ENCODE measurements at regions not wholly inside any gene's neighbourhood (a gene's known extent, or its start where the extent isn't known, plus 50 kb on each side); places are given as distances from the start of the nearest gene placed in this dataset.

DNA sequence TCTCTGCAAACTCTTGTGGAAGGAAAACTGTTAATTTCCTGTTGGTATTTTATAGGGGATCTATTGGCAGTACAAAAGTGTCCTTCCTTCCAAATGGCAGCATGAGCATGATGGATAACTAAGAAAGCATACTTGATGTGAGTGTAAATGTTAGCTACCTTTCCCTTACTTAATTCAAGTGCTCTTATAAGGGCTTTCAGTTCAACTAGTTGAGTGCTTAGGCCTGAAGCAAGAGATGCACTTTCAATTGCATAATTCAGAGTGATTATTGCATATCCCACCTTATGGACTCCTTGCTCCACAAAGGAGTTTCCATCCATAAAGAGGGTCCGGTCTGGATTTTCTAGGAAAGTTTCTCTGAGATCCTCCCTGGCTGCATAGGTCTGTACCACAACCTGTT is 56.3 kb upstream of the CYP2C8 start:
- no peak overlapping the region for H3K4me2 ChIP-seq (replicated peaks; ENCODE audit: low read depth, low read length, poor library complexity, severe bottlenecking)
- no peak overlapping the region for H3K4me3 Mint-ChIP-seq
- H3K4me1 ChIP-seq (ENCODE audit: control insufficient read depth in 2 of 2, insufficient read depth in 2 of 2, low read length in 2 of 2), result no peaks in the 10 kb centered on the region
- H4K20me1 ChIP-seq (ENCODE audit: control insufficient read depth, insufficient read depth, low read length, poor library complexity, severe bottlenecking), result no peaks in the 10 kb centered on the region
- ATAC-seq (ENCODE audit: low read depth) (no peak), DNase-seq (no peak)
- peaks cover 4% of the 10 kb centered on the region for H3K9me3 Mint-ChIP-seq (ENCODE audit: insufficient read depth)
- CTCF ChIA-PET, result interaction anchor here (1.0 kb wide), 1 partner anchor 119 kb away, joined by 3 read pairs; no protein-coding TSS in a partner anchor
- no peaks in the 10 kb centered on the region for H3K36me3 ChIP-seq (replicated peaks in 1 of 2; ENCODE audit: control extremely low read depth in 1 of 2, control insufficient read depth in 1 of 2, extremely low read depth in 1 of 2, insufficient read depth in 2 of 2, low read length in 1 of 2)
- no peak overlapping the region for H3K27ac ChIP-seq (ENCODE audit: low read length in 2 of 2)
- H3K9me3 ChIP-seq (ENCODE audit: control extremely low read depth in 1 of 3, control insufficient read depth in 2 of 3, insufficient read depth in 1 of 3, low read length in 2 of 3), result peaks cover 0 to 14% (median 7%) of the 10 kb centered on the region in 3 donors
- TF ChIP-seq, protein P1, sequence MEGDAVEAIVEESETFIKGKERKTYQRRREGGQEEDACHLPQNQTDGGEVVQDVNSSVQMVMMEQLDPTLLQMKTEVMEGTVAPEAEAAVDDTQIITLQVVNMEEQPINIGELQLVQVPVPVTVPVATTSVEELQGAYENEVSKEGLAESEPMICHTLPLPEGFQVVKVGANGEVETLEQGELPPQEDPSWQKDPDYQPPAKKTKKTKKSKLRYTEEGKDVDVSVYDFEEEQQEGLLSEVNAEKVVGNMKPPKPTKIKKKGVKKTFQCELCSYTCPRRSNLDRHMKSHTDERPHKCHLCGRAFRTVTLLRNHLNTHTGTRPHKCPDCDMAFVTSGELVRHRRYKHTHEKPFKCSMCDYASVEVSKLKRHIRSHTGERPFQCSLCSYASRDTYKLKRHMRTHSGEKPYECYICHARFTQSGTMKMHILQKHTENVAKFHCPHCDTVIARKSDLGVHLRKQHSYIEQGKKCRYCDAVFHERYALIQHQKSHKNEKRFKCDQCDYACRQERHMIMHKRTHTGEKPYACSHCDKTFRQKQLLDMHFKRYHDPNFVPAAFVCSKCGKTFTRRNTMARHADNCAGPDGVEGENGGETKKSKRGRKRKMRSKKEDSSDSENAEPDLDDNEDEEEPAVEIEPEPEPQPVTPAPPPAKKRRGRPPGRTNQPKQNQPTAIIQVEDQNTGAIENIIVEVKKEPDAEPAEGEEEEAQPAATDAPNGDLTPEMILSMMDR (IDR thresholded peaks at IDR 0.05), result no peak
- no peak for TF ChIP-seq EZH2 (IDR thresholded peaks at IDR 0.05; ENCODE audit: borderline replicate concordance, insufficient read depth, low read depth, low read length, poor library complexity, severe bottlenecking)
- H3K27me3 ChIP-seq (replicated peaks in 1 of 4; ENCODE audit: control extremely low read depth in 1 of 4, control insufficient read depth in 3 of 4, insufficient read depth in 4 of 4, low read length in 3 of 4), result peaks cover 0 to 9% (median 2%) of the 10 kb centered on the region in 4 experiments
- no peak overlapping the region for H3K9ac ChIP-seq (ENCODE audit: low read length)
- intact Hi-C loops (cut with micrococcal nuclease), result no loop called here
- 100% methylated on average over 1 of the region's 1 CpG for WGBS (ENCODE audit: insufficient coverage)
- POLR2A ChIA-PET, result no interaction called here
- H3K27ac Mint-ChIP-seq, result no peak overlapping the region
- no peaks in the 10 kb centered on the region for H3K79me2 ChIP-seq (ENCODE audit: control insufficient read depth, insufficient read depth, low read length)
- no peak overlapping the region for H3K4me3 ChIP-seq (ENCODE audit: control extremely low read depth in 1 of 5, extremely low read depth in 1 of 5, insufficient read depth in 1 of 5, low read depth in 2 of 5, low read length in 4 of 5)
- H3K4me1 Mint-ChIP-seq, result no peaks in the 10 kb centered on the region
- no peak overlapping the region for H2AFZ ChIP-seq (ENCODE audit: insufficient read depth, low read depth, low read length, poor library complexity, severe bottlenecking)
- peaks cover 21% of the 10 kb centered on the region for H3K27me3 Mint-ChIP-seq

- Mint-ChIP-seq H3K4me1 (no peaks in the 10 kb centered on the region), H3K27ac (no peak overlapping the region), H3K4me3 (no peak overlapping the region), H3K27me3 (peaks cover 41% of the 10 kb centered on the region), H3K9me3 (ENCODE audit: insufficient read depth) (peaks cover 12% of the 10 kb centered on the region)
- Histone ChIP-seq H3K79me2 (ENCODE audit: control insufficient read depth, insufficient read depth, low read length) (no peaks in the 10 kb centered on the region), H4K20me1 (ENCODE audit: control insufficient read depth, insufficient read depth, low read length, poor library complexity, severe bottlenecking) (no peaks in the 10 kb centered on the region), H2AFZ (ENCODE audit: insufficient read depth, low read depth, low read length, poor library complexity, severe bottlenecking) (no peak overlapping the region), H3K9me3 (ENCODE audit: control extremely low read depth in 1 of 3, control insufficient read depth in 2 of 3, insufficient read depth in 1 of 3, low read length in 2 of 3) (peaks cover 1 to 10% (median 8%) of the 10 kb centered on the region in 3 donors), H3K27ac (ENCODE audit: low read length in 2 of 2) (no peak overlapping the region), H3K4me1 (ENCODE audit: control insufficient read depth in 2 of 2, insufficient read depth in 2 of 2, low read length in 2 of 2) (no peaks in the 10 kb centered on the region), H3K27me3 (replicated peaks in 1 of 4; ENCODE audit: control extremely low read depth in 1 of 4, control insufficient read depth in 3 of 4, insufficient read depth in 4 of 4, low read length in 3 of 4) (peaks cover 0 to 9% (median 2%) of the 10 kb centered on the region in 4 experiments), H3K4me3 (ENCODE audit: control extremely low read depth in 1 of 5, extremely low read depth in 1 of 5, insufficient read depth in 1 of 5, low read depth in 2 of 5, low read length in 4 of 5) (no peak overlapping the region), H3K9ac (ENCODE audit: low read length) (no peak overlapping the region), H3K4me2 (replicated peaks; ENCODE audit: low read depth, low read length, poor library complexity, severe bottlenecking) (no peak overlapping the region), H3K36me3 (replicated peaks in 1 of 2; ENCODE audit: control extremely low read depth in 1 of 2, control insufficient read depth in 1 of 2, extremely low read depth in 1 of 2, insufficient read depth in 2 of 2, low read length in 1 of 2) (no peaks in the 10 kb centered on the region)
- intact Hi-C loops (cut with micrococcal nuclease), result no loop called here
- WGBS (ENCODE audit: insufficient coverage), result no CpG with 5 or more reads among the region's 1 CpG
- CTCF ChIA-PET, result no interaction called here
- ATAC-seq (ENCODE audit: low read depth) (no peak), DNase-seq (no peak)
- POLR2A ChIA-PET, result no interaction called here
- no peak for TF ChIP-seq EZH2 (IDR thresholded peaks at IDR 0.05; ENCODE audit: borderline replicate concordance, insufficient read depth, low read depth, low read length, poor library complexity, severe bottlenecking)
- TF ChIP-seq, protein P1 (IDR thresholded peaks at IDR 0.05), result no peak
These were observed 53.4 kb upstream of the CYP2C8 start for GRCh38 chr10:95122736-95123135.
